ENCODE measurements at regions not wholly inside any gene's neighbourhood (a gene's known extent, or its start where the extent isn't known, plus 50 kb on each side); places are given as distances from the start of the nearest gene placed in this dataset.
A peak's percentile ranks its signal among the peaks of the same experiment; 100 is the strongest.

- H3K27ac ChIP-seq: no peak overlapping the region
- peaks cover 6 to 7% of the 10 kb centered on the region in 2 donors for H3K36me3 ChIP-seq
- DNase-seq: no peak
- H3K9me3 ChIP-seq: no peaks in the 10 kb centered on the region
- 95% methylated on average over 3 of the region's 3 CpGs for WGBS, 2 donors
- H3K4me1 ChIP-seq: no peaks in the 10 kb centered on the region
- H3K27me3 ChIP-seq: no peaks in the 10 kb centered on the region
- TF ChIP-seq CTCF (IDR thresholded peaks at IDR 0.05) (no peak), POLR2A (IDR thresholded peaks at IDR 0.05) (no peak)
- no peak overlapping the region for H3K4me3 ChIP-seq (replicated peaks in 1 of 3)
- intact Hi-C loops (cut with DNase I): no loop called here
Observed at GRCh38 chr5:124637011-124637410, 109.4 kb downstream of the ZNF608 start.

GRCh38 chr5:124634741-124635323 is 111.6 kb downstream of the ZNF608 start:
- no peak for DNase-seq
- H3K36me3 ChIP-seq: peaks cover 0 to 2% of the 10 kb centered on the region in 2 donors
- WGBS, 2 donors: 82 to 83% methylated on average over 3 of the region's 3 CpGs
- intact Hi-C loops (cut with DNase I): no loop called here
- TF ChIP-seq POLR2A (IDR thresholded peaks at IDR 0.05) (no peak), CTCF (IDR thresholded peaks at IDR 0.05) (no peak)
- H3K4me1 ChIP-seq: no peaks in the 10 kb centered on the region
- no peaks in the 10 kb centered on the region for H3K27me3 ChIP-seq
- no peak overlapping the region for H3K4me3 ChIP-seq (replicated peaks in 1 of 3)
- no peaks in the 10 kb centered on the region for H3K9me3 ChIP-seq
- H3K27ac ChIP-seq: no peak overlapping the region

GRCh38 chr5:124634228-124634739 is 112.2 kb downstream of the ZNF608 start:
- H3K27me3 ChIP-seq: no peaks in the 10 kb centered on the region
- TF ChIP-seq POLR2A (IDR thresholded peaks at IDR 0.05) (no peak), CTCF (IDR thresholded peaks at IDR 0.05) (no peak)
- WGBS, 2 donors: 67 to 70% methylated on average over 1 of the region's 1 CpG
- H3K4me3 ChIP-seq (replicated peaks in 1 of 3): no peak overlapping the region
- H3K9me3 ChIP-seq: no peaks in the 10 kb centered on the region
- H3K4me1 ChIP-seq: no peaks in the 10 kb centered on the region
- H3K27ac ChIP-seq: no peak overlapping the region
- intact Hi-C loops (cut with DNase I): no loop called here
- DNase-seq: no peak
- peaks cover 0 to 2% of the 10 kb centered on the region in 2 donors for H3K36me3 ChIP-seq

- H3K27ac ChIP-seq: no peak overlapping the region
- no peaks in the 10 kb centered on the region for H3K27me3 ChIP-seq
- intact Hi-C loops (cut with DNase I): no loop called here
- H3K4me1 ChIP-seq: no peaks in the 10 kb centered on the region
- H3K9me3 ChIP-seq: no peaks in the 10 kb centered on the region
- WGBS, 2 donors: 96 to 97% methylated on average over 5 of the region's 5 CpGs
- no peaks in the 10 kb centered on the region for H3K36me3 ChIP-seq
- DNase-seq: no peak
- no peak for TF ChIP-seq POLR2A (IDR thresholded peaks at IDR 0.05)
- H3K4me3 ChIP-seq (replicated peaks in 1 of 3): no peak overlapping the region
Observed at GRCh38 chr5:124633209-124633608, 113.2 kb downstream of the ZNF608 start.

- Histone ChIP-seq H3K4me3 (replicated peaks in 1 of 3) (no peak overlapping the region), H3K9me3 (no peaks in the 10 kb centered on the region), H3K4me1 (no peaks in the 10 kb centered on the region), H3K27me3 (no peaks in the 10 kb centered on the region), H3K36me3 (no peaks in the 10 kb centered on the region), H3K27ac (no peak overlapping the region)
- DNase-seq: peak in 1 of 2 donors; percentile 10
- WGBS, 2 donors: 59 to 71% methylated on average over 3 of the region's 3 CpGs
- TF ChIP-seq CTCF (IDR thresholded peaks at IDR 0.05) (no peak), POLR2A (IDR thresholded peaks at IDR 0.05) (no peak)
- intact Hi-C loops (cut with DNase I): no loop called here
Observed at GRCh38 chr5:124631874-124632550, 114.4 kb downstream of the ZNF608 start.

All from thyroid gland (tissue), 4 donors.